ENCODE measurements at regions not wholly inside any gene's neighbourhood (a gene's known extent, or its start where the extent isn't known, plus 50 kb on each side); places are given as distances from the start of the nearest gene placed in this dataset.

DNA sequence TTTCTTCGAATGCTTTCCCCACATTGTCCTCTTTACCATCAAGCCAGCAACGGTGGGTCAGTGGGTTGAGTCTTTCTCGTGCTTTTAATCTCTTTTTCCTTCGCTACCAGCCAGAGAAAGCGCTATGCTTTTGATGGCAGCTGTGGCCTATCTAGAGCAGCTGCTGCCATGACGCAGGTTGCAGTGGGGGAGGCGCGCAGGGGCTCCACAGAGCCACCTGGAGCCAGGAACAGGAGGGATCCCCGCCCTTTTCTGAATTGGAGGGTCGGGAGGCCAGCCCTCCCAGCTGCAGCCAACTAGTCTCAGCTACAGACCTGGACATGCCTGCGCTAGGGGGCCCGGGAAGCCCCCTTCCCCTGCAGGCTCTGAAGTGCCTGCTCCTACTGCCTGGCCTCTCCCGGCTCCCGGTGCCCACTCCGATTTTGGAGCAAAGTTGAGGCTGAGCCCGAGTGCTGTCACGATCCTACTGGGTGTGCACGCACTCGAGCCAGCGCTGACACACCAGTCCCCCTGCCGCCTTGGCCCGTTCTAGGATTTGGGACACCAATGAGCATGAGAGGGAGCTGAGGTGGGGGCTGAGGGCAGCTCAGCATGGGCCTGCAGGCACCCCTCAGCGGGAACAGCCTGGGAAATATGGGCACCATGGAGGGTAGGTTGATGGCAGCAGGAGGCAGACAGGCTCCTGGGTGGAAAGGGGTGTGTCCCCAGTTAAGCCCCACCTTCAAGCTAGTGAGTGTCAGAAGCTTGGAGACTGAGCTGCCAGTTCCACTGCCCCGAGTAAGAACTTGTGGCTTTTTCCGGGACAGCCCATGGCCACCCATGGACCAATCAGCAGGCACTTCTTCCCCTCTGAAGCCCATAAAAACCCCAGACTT, 784.2 kb downstream of the SLC6A15 start:
- Histone ChIP-seq H2AFZ (ENCODE audit: control insufficient read depth, low read length) (no peak overlapping the region), H4K20me1 (ENCODE audit: control insufficient read depth, extremely low read depth, insufficient read depth, low read length) (no peaks in the 10 kb centered on the region), H3K4me2 (ENCODE audit: control insufficient read depth, extremely low read depth, insufficient read depth, low read depth, low read length) (no peak overlapping the region), H3K36me3 (ENCODE audit: control insufficient read depth in 2 of 2, extremely low read depth in 1 of 2, insufficient read depth in 2 of 2, low read length in 2 of 2) (no peaks in the 10 kb centered on the region), H3K4me1 (ENCODE audit: control insufficient read depth, extremely low read depth, insufficient read depth, low read length) (peaks cover 3% of the 10 kb centered on the region), H3K9me1 (ENCODE audit: control insufficient read depth, extremely low read depth, insufficient read depth, low read length) (no peaks in the 10 kb centered on the region), H3K9me3 (ENCODE audit: control insufficient read depth, low read depth, low read length) (no peaks in the 10 kb centered on the region), H3K9ac (ENCODE audit: control insufficient read depth, extremely low read depth, insufficient read depth, low read length) (no peak overlapping the region), H3K4me3 (ENCODE audit: control insufficient read depth in 2 of 3, extremely low read depth in 1 of 3, insufficient read depth in 2 of 3, low read depth in 1 of 3, low read length in 3 of 3) (no peak overlapping the region), H3K79me2 (ENCODE audit: control insufficient read depth, insufficient read depth, low read length) (no peaks in the 10 kb centered on the region), H3K27me3 (ENCODE audit: control insufficient read depth, extremely low read depth, insufficient read depth, low read length) (no peaks in the 10 kb centered on the region), H3K27ac (ENCODE audit: control insufficient read depth, insufficient read depth, low read length) (no peak overlapping the region)
- dilution Hi-C loops (cut with MboI; ENCODE audit: extremely low pct_ligation_motif_present, low sequenced_read_pairs) = no loop called here
- no peak for FAIRE-seq
- TF ChIP-seq EZH2 (IDR thresholded peaks at IDR 0.05; ENCODE audit: low read length) = no peak
- no peak for DNase-seq (ENCODE audit: low read depth, low spot score)

DNA sequence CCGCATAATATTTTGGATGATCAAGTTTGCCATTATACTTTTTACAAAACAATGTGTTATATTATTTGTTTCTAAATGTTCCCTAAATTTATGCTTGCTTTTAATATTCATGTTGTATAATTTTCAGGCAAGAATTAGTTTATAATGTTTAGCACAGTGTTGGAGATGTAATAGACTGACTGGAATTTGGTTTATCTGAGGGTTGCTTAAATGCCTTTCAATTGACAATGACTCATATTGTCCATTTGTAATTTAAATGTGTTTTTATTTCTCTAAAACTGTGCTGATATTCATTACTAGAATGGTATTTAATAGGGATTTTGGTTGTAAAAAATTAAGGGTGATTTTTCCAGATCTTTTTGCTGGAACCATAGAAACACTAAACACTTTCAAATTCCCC, 788.4 kb downstream of the SLC6A15 start:
- Histone ChIP-seq H2AFZ (ENCODE audit: control insufficient read depth, low read length) (no peak overlapping the region), H4K20me1 (ENCODE audit: control insufficient read depth, extremely low read depth, insufficient read depth, low read length) (no peaks in the 10 kb centered on the region), H3K27ac (ENCODE audit: control insufficient read depth, insufficient read depth, low read length) (no peak overlapping the region), H3K36me3 (ENCODE audit: control insufficient read depth in 2 of 2, extremely low read depth in 1 of 2, insufficient read depth in 2 of 2, low read length in 2 of 2) (no peaks in the 10 kb centered on the region), H3K27me3 (ENCODE audit: control insufficient read depth, extremely low read depth, insufficient read depth, low read length) (no peaks in the 10 kb centered on the region), H3K9ac (ENCODE audit: control insufficient read depth, extremely low read depth, insufficient read depth, low read length) (no peak overlapping the region), H3K9me1 (ENCODE audit: control insufficient read depth, extremely low read depth, insufficient read depth, low read length) (no peaks in the 10 kb centered on the region), H3K4me1 (ENCODE audit: control insufficient read depth, extremely low read depth, insufficient read depth, low read length) (no peaks in the 10 kb centered on the region), H3K79me2 (ENCODE audit: control insufficient read depth, insufficient read depth, low read length) (no peaks in the 10 kb centered on the region), H3K9me3 (ENCODE audit: control insufficient read depth, low read depth, low read length) (no peaks in the 10 kb centered on the region), H3K4me2 (ENCODE audit: control insufficient read depth, extremely low read depth, insufficient read depth, low read depth, low read length) (no peak overlapping the region), H3K4me3 (ENCODE audit: control insufficient read depth in 2 of 3, extremely low read depth in 1 of 3, insufficient read depth in 2 of 3, low read depth in 1 of 3, low read length in 3 of 3) (no peak overlapping the region)
- FAIRE-seq = no peak
- TF ChIP-seq EZH2 (IDR thresholded peaks at IDR 0.05; ENCODE audit: low read length) = no peak
- TF ChIP-seq, protein P1, sequence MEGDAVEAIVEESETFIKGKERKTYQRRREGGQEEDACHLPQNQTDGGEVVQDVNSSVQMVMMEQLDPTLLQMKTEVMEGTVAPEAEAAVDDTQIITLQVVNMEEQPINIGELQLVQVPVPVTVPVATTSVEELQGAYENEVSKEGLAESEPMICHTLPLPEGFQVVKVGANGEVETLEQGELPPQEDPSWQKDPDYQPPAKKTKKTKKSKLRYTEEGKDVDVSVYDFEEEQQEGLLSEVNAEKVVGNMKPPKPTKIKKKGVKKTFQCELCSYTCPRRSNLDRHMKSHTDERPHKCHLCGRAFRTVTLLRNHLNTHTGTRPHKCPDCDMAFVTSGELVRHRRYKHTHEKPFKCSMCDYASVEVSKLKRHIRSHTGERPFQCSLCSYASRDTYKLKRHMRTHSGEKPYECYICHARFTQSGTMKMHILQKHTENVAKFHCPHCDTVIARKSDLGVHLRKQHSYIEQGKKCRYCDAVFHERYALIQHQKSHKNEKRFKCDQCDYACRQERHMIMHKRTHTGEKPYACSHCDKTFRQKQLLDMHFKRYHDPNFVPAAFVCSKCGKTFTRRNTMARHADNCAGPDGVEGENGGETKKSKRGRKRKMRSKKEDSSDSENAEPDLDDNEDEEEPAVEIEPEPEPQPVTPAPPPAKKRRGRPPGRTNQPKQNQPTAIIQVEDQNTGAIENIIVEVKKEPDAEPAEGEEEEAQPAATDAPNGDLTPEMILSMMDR (optimal IDR thresholded peaks at IDR 0.05 in 1 of 3, IDR thresholded peaks at IDR 0.05 in 1 of 3, conservative IDR thresholded peaks at IDR 0.05 in 1 of 3; ENCODE audit: extremely low read depth in 1 of 3, insufficient read depth in 2 of 3, low read length in 3 of 3) = no peak
- dilution Hi-C loops (cut with MboI; ENCODE audit: extremely low pct_ligation_motif_present, low sequenced_read_pairs) = no loop called here
- DNase-seq (ENCODE audit: low read depth, low spot score) = no peak

Data from keratinocyte (primary cell).